H1 (cell line): ENCODE measurements at regions not wholly inside any gene's neighbourhood (a gene's known extent, or its start where the extent isn't known, plus 50 kb on each side); places are given as distances from the start of the nearest gene placed in this dataset.

Experiments
- CTCF ChIA-PET: fragments of 300-600 bp; sonication (Branson Sonifier 250); formaldehyde crosslinking; loops from one replicate; lab custom pipeline; 2021; ENCODE audit not compliant: partially characterized antibody; lab: Charles Lee
- POLR2A ChIA-PET: fragments of 300-600 bp; sonication (Branson Sonifier 250); formaldehyde crosslinking; loops from one replicate; lab custom pipeline; 2021; ENCODE audit warnings: inconsistent platforms; ENCODE audit not compliant: partially characterized antibody; lab: Charles Lee
- DNase-seq, 2 experiments: peaks; one replicate each; pipeline versions ENCODE4 v3.0.0 to v3.0.0-alpha.2; 2010 to 2022; ENCODE audit warnings: low spot score in 2 of 2, low read depth in 1 of 2, mixed read lengths in 1 of 2
- FAIRE-seq: peaks from 2 replicates; lab custom pipeline; 2011; peaks lifted over from hg19 to GRCh38; lab: Jason Lieb, UNC
- H2AFZ ChIP-seq: 2 replicates; pipeline ENCODE4 v1.8.1; 2012; ENCODE audit warnings: low read length, inconsistent platforms
- H2AK5ac ChIP-seq: 2 replicates; pipeline ENCODE4 v1.6.1; 2013; ENCODE audit warnings: low read depth, low read length
- H2BK120ac ChIP-seq: replicated peaks from 2 replicates; pipeline ENCODE3; 2013; ENCODE audit warnings: low read depth, low read length, inconsistent platforms
- H2BK12ac ChIP-seq: 2 replicates; pipeline ENCODE4 v1.6.1; 2013; ENCODE audit warnings: low read depth, low read length
- H2BK15ac ChIP-seq: 2 replicates; pipeline ENCODE4 v1.6.1; 2013; ENCODE audit warnings: low read length
- H2BK20ac ChIP-seq: 2 replicates; pipeline ENCODE4 v1.6.1; 2013; ENCODE audit warnings: low read length
- H2BK5ac ChIP-seq: 2 replicates; pipeline ENCODE4 v1.6.1; 2013; ENCODE audit warnings: low read depth, low read length
- H3K14ac ChIP-seq: 2 replicates; pipeline ENCODE4 v1.6.1; 2013; ENCODE audit warnings: inconsistent platforms; ENCODE audit not compliant: insufficient read length
- H3K18ac ChIP-seq: 2 replicates; pipeline ENCODE4 v1.6.1; 2013; ENCODE audit warnings: low read length; ENCODE audit errors: extremely low read depth
- H3K23ac ChIP-seq: 2 replicates; pipeline ENCODE4 v1.6.1; 2013; ENCODE audit warnings: inconsistent platforms; ENCODE audit not compliant: insufficient read length
- H3K23me2 ChIP-seq: 2 replicates; pipeline ENCODE4 v1.6.1; 2013; ENCODE audit warnings: low read depth, low read length
- H3K27ac ChIP-seq: 2 replicates; pipeline ENCODE4 v1.6.1; 2011; ENCODE audit warnings: low read depth, low read length, inconsistent platforms
- H3K27me3 ChIP-seq, 4 experiments: replicated peaks in 1 of 4; 1 replicate in 1 of 4; 2 replicates in 3 of 4; pipeline versions ENCODE4 v1.6.1 to v1.8.1; 2011 to 2013; ENCODE audit warnings: low read length in 3 of 4, mild to moderate bottlenecking in 3 of 4, inconsistent platforms in 2 of 4, mixed read lengths in 2 of 4, moderate library complexity in 1 of 4; ENCODE audit not compliant: control insufficient read depth in 3 of 4, insufficient read depth in 3 of 4; ENCODE audit errors: extremely low read depth in 1 of 4
- H3K36me3 ChIP-seq, 4 experiments: 2 replicates each; pipeline versions ENCODE4 v1.6.1 to v1.8.1; 2011 to 2013; ENCODE audit warnings: mild to moderate bottlenecking in 4 of 4, low read length in 3 of 4, moderate library complexity in 2 of 4, control low read depth in 1 of 4, inconsistent platforms in 1 of 4; ENCODE audit not compliant: insufficient read depth in 4 of 4, control insufficient read depth in 2 of 4
- H3K4ac ChIP-seq: replicated peaks from 2 replicates; pipeline ENCODE3; 2013; ENCODE audit warnings: low read length, low read depth, mixed read lengths, inconsistent platforms; ENCODE audit not compliant: insufficient read length
- H3K4me1 ChIP-seq, 4 experiments: replicated peaks in 1 of 4; 1 replicate in 1 of 4; 2 replicates in 3 of 4; pipeline versions ENCODE4 v1.6.1 to v1.8.1; 2011 to 2013; ENCODE audit warnings: low read length in 3 of 4, inconsistent platforms in 2 of 4, mixed read lengths in 1 of 4; ENCODE audit not compliant: insufficient read depth in 4 of 4, control insufficient read depth in 3 of 4
- H3K4me2 ChIP-seq, 2 experiments: 2 replicates each; pipeline versions ENCODE4 v1.6.1 to v1.8.1; 2011 to 2013; ENCODE audit warnings: low read depth in 2 of 2, low read length in 2 of 2, control low read depth in 1 of 2, inconsistent platforms in 1 of 2, mild to moderate bottlenecking in 1 of 2; ENCODE audit not compliant: insufficient read depth in 1 of 2
- H3K4me3 ChIP-seq, 4 experiments: fragments of 200-600, 300-600 bp in 1 of 4; sonication (generic), shearing (Covaris generic), sonication (Bioruptor Twin) in 1 of 4; 2 replicates each; pipeline versions ENCODE4 v1.5.1 to v1.8.1; 2011 to 2016; ENCODE audit warnings: low read length in 4 of 4, low read depth in 3 of 4, control low read depth in 2 of 4, inconsistent platforms in 2 of 4, mild to moderate bottlenecking in 2 of 4, mixed read lengths in 1 of 4, moderate library complexity in 1 of 4; ENCODE audit not compliant: insufficient read depth in 2 of 4; ENCODE audit errors: extremely low read depth in 1 of 4
- H3K56ac ChIP-seq: replicated peaks from 2 replicates; pipeline ENCODE3; 2013; ENCODE audit warnings: low read depth, mild to moderate bottlenecking, mixed read lengths, low read length, inconsistent platforms; ENCODE audit not compliant: insufficient read length
- H3K79me1 ChIP-seq: 2 replicates; pipeline ENCODE4 v1.6.1; 2013; ENCODE audit warnings: low read depth, low read length, control low read depth
- H3K79me2 ChIP-seq, 2 experiments: 2 replicates each; pipeline versions ENCODE4 v1.6.1 to v1.8.1; 2012 to 2013; ENCODE audit warnings: low read length in 2 of 2, mild to moderate bottlenecking in 2 of 2, inconsistent platforms in 1 of 2; ENCODE audit not compliant: insufficient read depth in 2 of 2, control insufficient read depth in 1 of 2
- H3K9ac ChIP-seq, 4 experiments: replicated peaks in 1 of 4; 1 replicate in 1 of 4; 2 replicates in 3 of 4; pipeline versions ENCODE4 v1.6.1 to v1.8.1; 2011 to 2013; ENCODE audit warnings: low read depth in 3 of 4, low read length in 3 of 4, control low read depth in 2 of 4, mild to moderate bottlenecking in 2 of 4, moderate library complexity in 2 of 4, inconsistent platforms in 1 of 4; ENCODE audit errors: extremely low read depth in 1 of 4
- H3K9me3 ChIP-seq, 2 experiments: 2 replicates each; pipeline versions ENCODE4 v1.6.1 to v1.8.1; 2012 to 2013; ENCODE audit warnings: mild to moderate bottlenecking in 2 of 2, moderate library complexity in 2 of 2, control low read depth in 1 of 2, inconsistent platforms in 1 of 2, low read depth in 1 of 2, low read length in 1 of 2, mixed read lengths in 1 of 2; ENCODE audit not compliant: insufficient read depth in 2 of 2
- H4K20me1 ChIP-seq, 2 experiments: replicated peaks in 1 of 2; 2 replicates each; pipeline versions ENCODE3 to v1.8.1; 2011 to 2013; ENCODE audit warnings: inconsistent platforms in 2 of 2, low read length in 2 of 2, mild to moderate bottlenecking in 1 of 2; ENCODE audit not compliant: insufficient read depth in 2 of 2, control insufficient read depth in 1 of 2
- H4K5ac ChIP-seq: 2 replicates; pipeline ENCODE4 v1.6.1; 2013; ENCODE audit warnings: low read length, low read depth, mixed read lengths, inconsistent platforms; ENCODE audit not compliant: insufficient read length
- H4K8ac ChIP-seq: 2 replicates; pipeline ENCODE4 v1.8.0; 2013; ENCODE audit warnings: mild to moderate bottlenecking, moderate library complexity, low read length, inconsistent platforms; ENCODE audit not compliant: insufficient read depth; ENCODE audit errors: extremely low read depth
- H4K91ac ChIP-seq: replicated peaks from 2 replicates; pipeline ENCODE3; 2013; ENCODE audit warnings: low read length, mixed read lengths, inconsistent platforms; ENCODE audit not compliant: insufficient read length
- ASH2L ChIP-seq: fragments of 200-600, 300-600 bp; sonication (generic); IDR thresholded peaks from one replicate; pipeline ENCODE4 v1.7.1; 2017; ENCODE audit warnings: low read length
- BCL11A ChIP-seq, 2 experiments: IDR thresholded peaks; one replicate each; pipeline ENCODE4 v1.6.1; 2011; ENCODE audit warnings: low read depth in 2 of 2, low read length in 2 of 2, mild to moderate bottlenecking in 2 of 2
- BRCA1 ChIP-seq: IDR thresholded peaks from 2 replicates; pipeline ENCODE4 v1.6.1; 2012; ENCODE audit warnings: low read depth, low read length, improper control_type of control experiment
- CBX8 ChIP-seq: fragments of 300-800, 300-1000 bp; sonication (generic); IDR thresholded peaks from 2 replicates; pipeline ENCODE4 v1.7.1; 2016; ENCODE audit warnings: low read depth, low read length, borderline replicate concordance
- EP300 ChIP-seq, 2 experiments: IDR thresholded peaks; 1 replicate in 1 of 2; 2 replicates in 1 of 2; pipeline ENCODE4 v1.6.1; 2011 to 2012; ENCODE audit warnings: low read depth in 2 of 2, low read length in 2 of 2, mild to moderate bottlenecking in 2 of 2, borderline replicate concordance in 1 of 2, inconsistent platforms in 1 of 2, moderate library complexity in 1 of 2
- EZH2 ChIP-seq: fragments of 200-600 bp; sonication (generic); IDR thresholded peaks from 2 replicates; pipeline ENCODE4 v1.7.1; 2012; ENCODE audit warnings: low read depth, mild to moderate bottlenecking, moderate library complexity, low read length, inconsistent platforms; ENCODE audit not compliant: severe bottlenecking
- FOSL1 ChIP-seq: IDR thresholded peaks from 2 replicates; pipeline ENCODE4 v1.6.1; 2011; ENCODE audit warnings: mild to moderate bottlenecking, low read depth, low read length, moderate library complexity; ENCODE audit not compliant: insufficient read depth
- GTF2F1 ChIP-seq: IDR thresholded peaks from 2 replicates; pipeline ENCODE4 v1.6.1; 2012; ENCODE audit warnings: low read depth, low read length, improper control_type of control experiment, borderline replicate concordance
- MAFK ChIP-seq: IDR thresholded peaks from 2 replicates; pipeline ENCODE4 v1.6.1; 2012; ENCODE audit warnings: low read depth, mild to moderate bottlenecking, improper control_type of control experiment, low read length
- MAX ChIP-seq: IDR thresholded peaks from 2 replicates; pipeline ENCODE4 v1.6.1; 2012; ENCODE audit warnings: inconsistent platforms
- POLR2A ChIP-seq, 2 experiments: IDR thresholded peaks; 1 replicate in 1 of 2; 2 replicates in 1 of 2; pipeline ENCODE4 v1.6.1; 2011; ENCODE audit warnings: low read depth in 2 of 2, low read length in 2 of 2, mild to moderate bottlenecking in 2 of 2; ENCODE audit errors: control extremely low read depth in 1 of 2
- SAP30 ChIP-seq: fragments of 300-600 bp; sonication (generic); IDR thresholded peaks from 2 replicates; pipeline ENCODE4 v1.7.1; 2012; ENCODE audit warnings: low read length, moderate library complexity, mild to moderate bottlenecking, inconsistent platforms; ENCODE audit not compliant: insufficient read depth, insufficient replicate concordance
- SIN3A ChIP-seq, 2 experiments: IDR thresholded peaks in 1 of 2; conservative IDR thresholded peaks in 1 of 2; 2 replicates each; pipeline ENCODE4 v1.6.1; 2011 to 2012; ENCODE audit warnings: low read length in 2 of 2, improper control_type of control experiment in 1 of 2, low read depth in 1 of 2, mild to moderate bottlenecking in 1 of 2
- SP1 ChIP-seq: IDR thresholded peaks from 2 replicates; pipeline ENCODE4 v1.6.1; 2011; ENCODE audit warnings: low read depth, low read length
- TAF1 ChIP-seq: IDR thresholded peaks from 2 replicates; pipeline ENCODE4 v1.6.1; 2011; ENCODE audit warnings: mild to moderate bottlenecking, low read depth, low read length
- WGBS, 2 experiments: shearing (Covaris generic) in 1 of 2; methylation state at CpG; one replicate each; pipeline versions ENCODE4 v1.1.6 to v1.1.7; 2013 to 2015; ENCODE audit warnings: low lambda C conversion rate in 2 of 2, mixed read lengths in 2 of 2, inconsistent platforms in 1 of 2, low coverage in 1 of 2, missing lambda C conversion rate in 1 of 2; ENCODE audit not compliant: insufficient replicate concordance in 2 of 2, insufficient coverage in 1 of 2, insufficient read length in 1 of 2; ENCODE audit errors: extremely low coverage in 1 of 2, missing lambda C conversion rate in 1 of 2; 5-methylcytosine and 5-hydroxymethylcytosine counted together

DNA sequence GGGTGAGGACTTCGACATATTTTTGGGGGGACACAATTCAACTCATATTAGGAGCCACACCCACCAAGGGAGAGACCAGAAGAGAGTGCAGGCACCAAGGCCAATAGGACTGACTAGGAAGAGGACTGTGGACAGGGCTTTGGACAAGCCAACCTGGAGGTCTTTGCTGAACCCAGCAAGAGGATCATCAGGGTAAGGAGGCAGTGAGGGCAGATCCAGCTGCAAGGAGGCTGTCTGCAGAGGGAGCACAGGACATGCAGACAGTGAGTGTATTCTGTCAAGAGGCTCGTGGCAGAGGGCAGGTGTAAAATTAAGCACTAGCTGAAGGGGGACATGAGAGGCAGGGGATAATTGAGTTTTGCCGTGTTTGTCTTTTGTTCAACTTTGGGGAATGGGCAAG lies 83.4 kb upstream of the MGMT start:
- H3K4me3 ChIP-seq = no peak overlapping the region
- POLR2A ChIA-PET = no interaction called here
- no peak overlapping the region for H3K14ac ChIP-seq
- no peak for TF ChIP-seq EZH2
- no peak for TF ChIP-seq SIN3A (conservative IDR thresholded peaks at IDR 0.05 in 1 of 2, IDR thresholded peaks at IDR 0.05 in 1 of 2; ENCODE audit: low read depth in 1 of 2, low read length in 2 of 2)
- no peak for TF ChIP-seq MAFK
- TF ChIP-seq SAP30 = no peak
- TF ChIP-seq TAF1 = no peak
- no peak for TF ChIP-seq BCL11A (IDR thresholded peaks at IDR 0.05; ENCODE audit: low read depth in 2 of 2, low read length in 2 of 2)
- no peak for TF ChIP-seq GTF2F1
- no peak for TF ChIP-seq MAX
- no peak for TF ChIP-seq SP1
- no peak for TF ChIP-seq ASH2L
- no peak for TF ChIP-seq EP300 (IDR thresholded peaks at IDR 0.05; ENCODE audit: borderline replicate concordance in 1 of 2, low read depth in 2 of 2, low read length in 2 of 2)
- no peak for TF ChIP-seq BRCA1
- no peak for TF ChIP-seq POLR2A (IDR thresholded peaks at IDR 0.05; ENCODE audit: control extremely low read depth in 1 of 2, low read depth in 2 of 2, low read length in 2 of 2)
- no peak for TF ChIP-seq CBX8
- TF ChIP-seq FOSL1 = no peak

More for the DNA sequence above, 83.4 kb upstream of the MGMT start:
- Histone ChIP-seq H2AK5ac (no peak overlapping the region), H2BK12ac (no peak overlapping the region), H3K23me2 (no peaks in the 10 kb centered on the region), H2AFZ (no peak overlapping the region), H4K20me1 (no peaks in the 10 kb centered on the region), H3K18ac (no peak overlapping the region), H3K9me3 (no peaks in the 10 kb centered on the region), H2BK5ac (no peak overlapping the region), H3K4ac (no peak overlapping the region), H4K8ac (no peak overlapping the region), H3K56ac (no peak overlapping the region), H3K4me2 (no peak overlapping the region), H3K36me3 (no peaks in the 10 kb centered on the region), H2BK15ac (no peak overlapping the region), H3K79me1 (no peaks in the 10 kb centered on the region), H3K27me3 (no peaks in the 10 kb centered on the region), H3K23ac (no peak overlapping the region), H4K5ac (no peak overlapping the region), H4K91ac (no peak overlapping the region), H2BK20ac (no peak overlapping the region), H3K27ac (no peak overlapping the region), H3K4me1 (no peaks in the 10 kb centered on the region), H3K9ac (no peak overlapping the region), H2BK120ac (no peak overlapping the region), H3K79me2 (no peaks in the 10 kb centered on the region)
- FAIRE-seq (no peak), DNase-seq (no peak)
- CTCF ChIA-PET = interaction anchor here (0.6 to 1.3 kb wide), 3 partner anchors 51 to 289 kb away, joined by 3 read pairs; no protein-coding TSS in a partner anchor
- WGBS, 2 experiments = 98% methylated on average over 3 of the region's 3 CpGs; no CpG with 5 or more reads in 1 of the 2 experiments
